GM06990 (cell line): ENCODE measurements at regions not wholly inside any gene's neighbourhood (a gene's known extent, or its start where the extent isn't known, plus 50 kb on each side); places are given as distances from the start of the nearest gene placed in this dataset.

ENCODE experiments used
- DNase-seq: peaks from one replicate; pipeline ENCODE4 v3.0.0-alpha.2; 2011; ENCODE audit not compliant: insufficient read length; ENCODE audit errors: extremely low read depth
- H3K27me3 ChIP-seq: replicated peaks from 2 replicates; pipeline ENCODE4 v1.6.0; 2011; ENCODE audit warnings: low read length; ENCODE audit not compliant: control insufficient read depth, insufficient read depth
- H3K36me3 ChIP-seq: 2 replicates; pipeline ENCODE4 v1.5.1; 2011; ENCODE audit warnings: low read length; ENCODE audit not compliant: control insufficient read depth, insufficient read depth
- H3K4me3 ChIP-seq: replicated peaks from 2 replicates; pipeline ENCODE4 v1.5.1; 2011; ENCODE audit warnings: low read depth, mild to moderate bottlenecking, control low read depth, low read length
- CTCF ChIP-seq: IDR thresholded peaks from 2 replicates; pipeline ENCODE4 v1.5.1; 2011; ENCODE audit warnings: low read length, control low read depth, mild to moderate bottlenecking, inconsistent platforms; ENCODE audit not compliant: insufficient read depth, poor library complexity, severe bottlenecking

- H3K4me3 ChIP-seq, result no peak overlapping the region
- DNase-seq, result no peak
Observed at GRCh38 chr11:109870297-109870696, 222.9 kb upstream of the ZC3H12C start.

GRCh38 chr11:109877043-109877442, 216.1 kb upstream of the ZC3H12C start:
- TF ChIP-seq CTCF, result no peak
- no peaks in the 10 kb centered on the region for H3K27me3 ChIP-seq
- no peak overlapping the region for H3K4me3 ChIP-seq
- no peak for DNase-seq
- no peaks in the 10 kb centered on the region for H3K36me3 ChIP-seq

More at GRCh38 chr11:109870297-109870696, 222.9 kb upstream of the ZC3H12C start:
- no peak for TF ChIP-seq CTCF
- H3K27me3 ChIP-seq, result no peaks in the 10 kb centered on the region
- H3K36me3 ChIP-seq, result no peaks in the 10 kb centered on the region

GRCh38 chr11:109884501-109884900, 208.7 kb upstream of the ZC3H12C start:
- DNase-seq, result no peak
- TF ChIP-seq CTCF, result no peak
- Histone ChIP-seq H3K36me3 (no peaks in the 10 kb centered on the region), H3K4me3 (no peak overlapping the region), H3K27me3 (no peaks in the 10 kb centered on the region)

GRCh38 chr11:109885006-109885405, 208.2 kb upstream of the ZC3H12C start:
- Histone ChIP-seq H3K4me3 (no peak overlapping the region), H3K36me3 (no peaks in the 10 kb centered on the region), H3K27me3 (no peaks in the 10 kb centered on the region)
- no peak for DNase-seq
- no peak for TF ChIP-seq CTCF

- no peak for DNase-seq
- no peak for TF ChIP-seq CTCF
- Histone ChIP-seq H3K27me3 (peaks cover 1% of the 10 kb centered on the region), H3K4me3 (no peak overlapping the region), H3K36me3 (no peaks in the 10 kb centered on the region)
Observed at GRCh38 chr11:109892321-109892794, 200.8 kb upstream of the ZC3H12C start.

- no peak for TF ChIP-seq CTCF
- DNase-seq, result no peak
- no peaks in the 10 kb centered on the region for H3K36me3 ChIP-seq
- H3K27me3 ChIP-seq, result peaks cover 1% of the 10 kb centered on the region
- no peak overlapping the region for H3K4me3 ChIP-seq
Observed at GRCh38 chr11:109894242-109894641, 198.9 kb upstream of the ZC3H12C start.
